C4-2B (cell line): ENCODE measurements at regions not wholly inside any gene's neighbourhood (a gene's known extent, or its start where the extent isn't known, plus 50 kb on each side); places are given as distances from the start of the nearest gene placed in this dataset.

Source experiments
- H3K27ac ChIP-seq: fragments of 450-650 bp; 2 replicates; pipeline ENCODE4 v1.5.1; 2017
- ZFX ChIP-seq: fragments of 450-650 bp; IDR thresholded peaks from 2 replicates; pipeline ENCODE4 v1.6.1; 2017
- TF ChIP-seq, protein P1 (sequence below): fragments of 450-650 bp; conservative IDR thresholded peaks from 2 replicates; pipeline ENCODE4 v1.5.1; 2017; ENCODE audit warnings: mild to moderate bottlenecking

DNA sequence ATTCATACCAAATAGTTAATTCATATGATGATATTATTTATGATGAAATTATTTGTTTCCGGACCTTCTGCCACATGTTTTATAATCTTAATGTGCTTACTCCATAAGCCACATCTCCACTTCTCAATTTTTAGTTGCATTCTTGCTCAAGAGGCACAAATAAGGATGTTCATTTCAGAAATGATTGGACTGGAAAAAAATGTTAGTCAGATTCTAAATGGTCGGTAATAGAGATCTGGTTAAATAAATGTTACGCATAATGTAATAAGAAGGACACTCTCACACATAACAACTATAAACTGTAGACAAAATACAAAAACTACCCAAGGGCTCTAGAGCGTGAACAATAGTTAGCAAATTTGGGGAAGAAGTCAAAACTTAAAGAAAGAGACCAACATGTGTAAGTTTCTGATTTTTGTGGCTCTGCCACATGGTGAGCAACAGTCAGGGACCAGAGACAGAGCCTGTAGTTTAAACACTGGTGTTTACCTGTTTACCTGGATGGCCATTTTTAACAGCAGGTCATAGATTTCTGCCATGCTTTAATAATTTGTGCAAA lies 554.3 kb upstream of the CLINT1 start:
- H3K27ac ChIP-seq = no peak overlapping the region
- TF ChIP-seq, protein P1, sequence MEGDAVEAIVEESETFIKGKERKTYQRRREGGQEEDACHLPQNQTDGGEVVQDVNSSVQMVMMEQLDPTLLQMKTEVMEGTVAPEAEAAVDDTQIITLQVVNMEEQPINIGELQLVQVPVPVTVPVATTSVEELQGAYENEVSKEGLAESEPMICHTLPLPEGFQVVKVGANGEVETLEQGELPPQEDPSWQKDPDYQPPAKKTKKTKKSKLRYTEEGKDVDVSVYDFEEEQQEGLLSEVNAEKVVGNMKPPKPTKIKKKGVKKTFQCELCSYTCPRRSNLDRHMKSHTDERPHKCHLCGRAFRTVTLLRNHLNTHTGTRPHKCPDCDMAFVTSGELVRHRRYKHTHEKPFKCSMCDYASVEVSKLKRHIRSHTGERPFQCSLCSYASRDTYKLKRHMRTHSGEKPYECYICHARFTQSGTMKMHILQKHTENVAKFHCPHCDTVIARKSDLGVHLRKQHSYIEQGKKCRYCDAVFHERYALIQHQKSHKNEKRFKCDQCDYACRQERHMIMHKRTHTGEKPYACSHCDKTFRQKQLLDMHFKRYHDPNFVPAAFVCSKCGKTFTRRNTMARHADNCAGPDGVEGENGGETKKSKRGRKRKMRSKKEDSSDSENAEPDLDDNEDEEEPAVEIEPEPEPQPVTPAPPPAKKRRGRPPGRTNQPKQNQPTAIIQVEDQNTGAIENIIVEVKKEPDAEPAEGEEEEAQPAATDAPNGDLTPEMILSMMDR = no peak
- TF ChIP-seq ZFX = no peak

DNA sequence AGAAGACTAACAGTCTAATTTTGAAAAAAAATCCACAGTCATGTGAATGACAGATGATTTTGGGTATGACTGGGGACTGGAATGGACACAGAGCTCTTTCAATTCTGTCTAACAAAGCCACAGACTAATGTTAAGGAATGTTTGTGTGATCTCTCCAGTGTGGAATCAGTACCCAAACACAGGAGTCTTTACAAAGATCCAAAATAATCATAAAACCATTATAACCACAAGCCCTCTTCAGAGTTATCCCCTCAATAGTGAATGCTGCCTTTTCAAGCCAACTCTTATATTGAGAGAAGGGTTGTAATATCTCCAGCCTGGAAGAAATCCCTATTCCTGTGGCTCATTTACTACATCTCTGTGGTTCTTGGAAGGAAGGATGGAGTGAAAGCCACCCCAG lies 552.0 kb upstream of the CLINT1 start:
- TF ChIP-seq, protein P1 = no peak
- TF ChIP-seq ZFX = no peak
- H3K27ac ChIP-seq = no peak overlapping the region

DNA sequence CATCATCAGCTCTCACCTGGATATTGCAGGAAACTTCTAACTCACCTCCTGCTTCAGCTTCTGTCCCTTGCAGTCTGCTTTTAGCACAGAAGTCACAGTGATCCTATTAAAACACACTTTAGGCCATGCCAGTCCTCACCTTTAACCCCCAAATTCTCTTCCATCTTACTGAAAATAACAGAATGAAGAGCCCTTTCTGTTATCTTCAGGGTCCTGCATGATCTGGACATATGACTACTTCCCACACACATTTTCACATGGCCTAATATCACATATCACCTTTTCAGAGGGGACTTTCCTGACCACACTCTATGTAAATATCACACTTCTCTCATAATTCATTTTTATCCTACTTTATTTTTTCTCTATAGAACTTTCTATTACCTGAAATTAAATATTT lies 550.6 kb upstream of the CLINT1 start:
- H3K27ac ChIP-seq = no peak overlapping the region
- TF ChIP-seq, protein P1 = no peak
- no peak for TF ChIP-seq ZFX

DNA sequence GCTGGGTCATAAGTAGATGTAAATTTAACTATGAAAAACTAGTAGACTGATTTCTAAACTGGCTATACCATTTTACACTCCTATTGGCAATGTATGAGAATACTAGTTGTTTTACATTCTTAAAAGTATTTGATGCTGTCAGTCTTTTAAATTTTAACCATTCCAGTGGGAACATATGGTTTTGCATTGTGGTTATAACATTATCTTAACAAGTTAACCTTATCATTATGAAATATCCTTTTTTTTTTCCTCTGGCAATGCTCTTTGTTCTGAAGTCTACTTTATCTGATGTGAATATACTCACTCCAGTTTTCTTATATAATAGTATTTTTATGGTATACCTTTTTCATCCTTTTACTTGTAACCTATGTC lies 548.9 kb upstream of the CLINT1 start:
- H3K27ac ChIP-seq = no peak overlapping the region
- TF ChIP-seq, protein P1 = no peak
- TF ChIP-seq ZFX = no peak

DNA sequence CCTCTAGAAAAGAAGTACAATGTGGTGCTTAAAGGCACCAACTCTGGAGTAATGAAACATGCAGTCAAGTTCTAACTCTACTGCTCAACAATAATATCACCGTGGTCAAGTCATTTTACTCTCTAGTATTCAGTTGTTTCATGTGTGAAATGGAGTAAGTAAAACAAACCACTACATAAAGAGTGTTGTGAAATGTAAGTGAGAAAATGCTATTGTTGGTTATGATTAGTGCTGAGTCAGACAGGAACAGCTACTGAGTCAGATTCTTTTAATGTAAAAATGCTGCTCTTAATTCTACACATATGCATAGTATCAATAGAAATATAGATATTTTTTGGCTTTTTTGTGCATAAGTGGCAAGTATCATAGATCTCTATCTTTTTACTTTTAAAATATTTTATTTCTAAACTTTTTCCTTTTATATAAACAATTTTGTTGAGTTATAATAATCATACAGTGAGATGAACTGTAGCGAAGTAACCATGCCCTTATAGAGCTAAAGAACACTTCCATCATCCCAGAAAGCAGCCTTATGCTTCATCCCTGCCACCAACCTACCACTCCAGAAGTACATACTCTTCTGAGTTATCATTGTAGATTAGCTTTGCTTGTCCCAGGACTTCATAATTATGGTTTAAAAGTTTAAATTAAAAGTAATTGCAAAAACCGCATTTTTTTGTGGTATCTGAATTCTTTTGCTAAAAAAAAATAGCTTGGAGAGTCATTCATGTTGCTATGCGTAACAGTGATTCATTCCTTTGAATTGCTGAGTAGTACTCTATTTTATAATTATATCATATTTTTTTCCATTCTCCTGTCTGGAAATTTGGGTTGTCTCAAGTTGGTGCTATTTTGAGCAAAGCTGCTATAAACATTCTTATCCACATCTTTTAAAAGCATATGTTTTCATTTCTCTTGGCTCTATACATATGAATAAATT lies 548.2 kb upstream of the CLINT1 start:
- no peak for TF ChIP-seq ZFX
- H3K27ac ChIP-seq = no peak overlapping the region

DNA sequence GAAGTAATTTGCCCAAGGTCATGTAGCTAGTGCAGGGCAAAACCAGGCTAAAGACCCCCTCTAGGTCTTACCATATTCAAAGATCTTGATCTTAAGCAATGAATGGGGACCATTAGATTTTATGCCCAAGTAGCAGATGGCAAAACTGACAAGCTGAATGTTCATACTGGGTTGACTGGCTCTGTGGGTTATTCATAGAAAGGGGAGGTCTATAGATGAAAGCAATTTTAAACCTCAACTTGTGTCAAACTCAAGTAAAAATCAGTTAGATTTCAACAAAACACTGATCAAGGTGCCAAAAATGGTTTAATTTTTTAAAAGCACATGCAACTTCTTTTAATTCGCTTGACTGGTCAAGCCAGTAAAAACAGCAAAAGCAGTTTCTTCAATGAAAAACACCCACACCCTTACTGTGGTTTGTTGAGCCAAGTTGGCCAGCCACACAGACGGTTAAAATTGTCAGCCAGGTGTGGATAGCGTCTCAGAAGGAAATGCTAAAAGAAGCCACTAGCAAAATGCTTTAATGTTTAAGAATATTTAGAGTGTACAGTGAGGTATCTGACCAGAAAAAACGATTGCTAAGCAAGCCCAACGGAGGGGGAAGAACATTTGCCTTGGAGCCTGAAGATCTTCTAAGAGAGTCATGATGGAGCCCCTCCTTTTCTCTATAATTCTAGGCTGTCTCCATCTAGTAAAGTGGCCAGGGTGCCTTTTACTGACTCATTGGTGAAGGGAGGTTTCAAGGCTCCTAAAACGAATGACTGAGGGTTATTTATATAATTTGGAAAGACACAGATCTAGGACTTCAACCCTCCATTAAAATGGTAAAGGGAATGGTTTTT lies 539.6 kb upstream of the CLINT1 start:
- H3K27ac ChIP-seq = no peak overlapping the region
- TF ChIP-seq, protein P1 = no peak

DNA sequence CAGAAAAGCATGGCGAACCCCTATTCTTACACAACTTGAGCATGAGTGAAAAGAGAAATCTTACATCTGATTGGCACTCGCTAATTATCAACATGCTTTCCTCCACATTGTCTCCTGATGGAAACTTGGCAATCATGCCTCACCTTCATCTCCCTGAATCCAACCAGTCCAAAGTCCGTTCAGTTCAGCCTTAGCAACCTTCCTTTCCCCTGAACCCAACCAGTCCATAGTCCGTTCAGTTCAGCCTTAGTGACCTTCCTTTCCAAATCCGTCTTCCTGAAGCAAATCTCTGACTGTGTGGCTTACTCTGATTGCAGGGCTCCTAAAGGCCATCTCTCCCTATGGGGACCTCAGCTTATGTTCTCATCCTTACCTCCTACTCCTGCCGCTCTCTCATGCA lies 538.3 kb upstream of the CLINT1 start:
- no peak overlapping the region for H3K27ac ChIP-seq
- TF ChIP-seq, protein P1 = no peak
- no peak for TF ChIP-seq ZFX
